ENCODE measurements at regions not wholly inside any gene's neighbourhood (a gene's known extent, or its start where the extent isn't known, plus 50 kb on each side); places are given as distances from the start of the nearest gene placed in this dataset.

DNA sequence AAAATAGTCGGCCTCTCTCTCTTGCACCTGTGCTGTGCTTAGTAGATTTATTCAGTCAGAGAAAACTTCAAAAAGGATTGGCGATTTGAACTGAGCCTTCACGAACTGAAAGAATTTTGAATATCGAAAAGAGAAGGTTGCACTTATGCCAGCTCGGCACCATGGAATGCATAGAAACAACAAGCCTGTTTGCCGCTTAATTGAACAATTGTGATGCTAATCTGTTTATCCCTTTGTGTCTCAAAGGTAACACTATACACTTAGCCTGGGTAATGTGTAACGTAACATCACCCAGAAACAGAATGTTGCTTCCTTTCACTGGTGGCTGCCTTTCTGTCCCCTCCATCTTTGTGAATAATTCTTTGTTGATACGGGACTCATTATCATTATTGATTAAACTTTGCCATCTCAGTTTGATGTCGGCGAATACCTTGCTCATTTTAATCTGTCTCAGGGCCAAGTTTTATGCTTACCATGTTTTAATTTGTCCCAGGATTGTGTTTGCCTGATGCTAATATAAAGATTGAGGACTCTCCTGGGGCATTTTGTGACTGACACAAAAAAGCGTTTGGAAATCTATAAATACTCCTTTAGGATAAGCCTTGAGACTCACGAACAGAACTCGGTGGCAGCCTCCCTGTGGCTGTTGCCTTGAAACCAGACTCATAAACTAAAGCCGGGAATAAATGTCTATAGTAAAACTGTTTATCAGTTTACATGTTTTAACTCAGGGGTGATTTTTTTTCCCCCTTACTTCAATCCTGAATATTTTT is 400.5 kb downstream of the RAPGEF2 start:
- TF ChIP-seq, protein P1, sequence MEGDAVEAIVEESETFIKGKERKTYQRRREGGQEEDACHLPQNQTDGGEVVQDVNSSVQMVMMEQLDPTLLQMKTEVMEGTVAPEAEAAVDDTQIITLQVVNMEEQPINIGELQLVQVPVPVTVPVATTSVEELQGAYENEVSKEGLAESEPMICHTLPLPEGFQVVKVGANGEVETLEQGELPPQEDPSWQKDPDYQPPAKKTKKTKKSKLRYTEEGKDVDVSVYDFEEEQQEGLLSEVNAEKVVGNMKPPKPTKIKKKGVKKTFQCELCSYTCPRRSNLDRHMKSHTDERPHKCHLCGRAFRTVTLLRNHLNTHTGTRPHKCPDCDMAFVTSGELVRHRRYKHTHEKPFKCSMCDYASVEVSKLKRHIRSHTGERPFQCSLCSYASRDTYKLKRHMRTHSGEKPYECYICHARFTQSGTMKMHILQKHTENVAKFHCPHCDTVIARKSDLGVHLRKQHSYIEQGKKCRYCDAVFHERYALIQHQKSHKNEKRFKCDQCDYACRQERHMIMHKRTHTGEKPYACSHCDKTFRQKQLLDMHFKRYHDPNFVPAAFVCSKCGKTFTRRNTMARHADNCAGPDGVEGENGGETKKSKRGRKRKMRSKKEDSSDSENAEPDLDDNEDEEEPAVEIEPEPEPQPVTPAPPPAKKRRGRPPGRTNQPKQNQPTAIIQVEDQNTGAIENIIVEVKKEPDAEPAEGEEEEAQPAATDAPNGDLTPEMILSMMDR (IDR thresholded peaks at IDR 0.05) = no peak
- no peak for TF ChIP-seq ZFX (IDR thresholded peaks at IDR 0.05; ENCODE audit: borderline replicate concordance)

Data from 22Rv1 (cell line).